ENCODE measurements at regions not wholly inside any gene's neighbourhood (a gene's known extent, or its start where the extent isn't known, plus 50 kb on each side); places are given as distances from the start of the nearest gene placed in this dataset.

GRCh38 chr20:60750909-60751308 lies 501.2 kb upstream of the CDH4 start:
- TF ChIP-seq CTCF (IDR thresholded peaks at IDR 0.05; ENCODE audit: control insufficient read depth, extremely low read depth, insufficient read depth): no peak
- DNase-seq (ENCODE audit: low read depth): no peak
- no peak overlapping the region for H3K4me3 ChIP-seq (ENCODE audit: low read depth, low read length)

- no peak overlapping the region for H3K4me3 ChIP-seq (ENCODE audit: low read depth, low read length)
- DNase-seq (ENCODE audit: low read depth): no peak
- no peak for TF ChIP-seq CTCF (IDR thresholded peaks at IDR 0.05; ENCODE audit: control insufficient read depth, extremely low read depth, insufficient read depth)
These were observed 500.2 kb upstream of the CDH4 start for GRCh38 chr20:60751826-60752225.

GRCh38 chr20:60752741-60753420 lies 499.2 kb upstream of the CDH4 start:
- TF ChIP-seq CTCF (IDR thresholded peaks at IDR 0.05; ENCODE audit: control insufficient read depth, extremely low read depth, insufficient read depth): no peak
- H3K4me3 ChIP-seq (ENCODE audit: low read depth, low read length): no peak overlapping the region
- no peak for DNase-seq (ENCODE audit: low read depth)

- no peak overlapping the region for H3K4me3 ChIP-seq (ENCODE audit: low read depth, low read length)
- no peak for TF ChIP-seq CTCF (IDR thresholded peaks at IDR 0.05; ENCODE audit: control insufficient read depth, extremely low read depth, insufficient read depth)
- no peak for DNase-seq (ENCODE audit: low read depth)
These were observed 497.2 kb upstream of the CDH4 start for GRCh38 chr20:60754856-60755255.

- no peak for DNase-seq (ENCODE audit: low read depth)
- H3K4me3 ChIP-seq (ENCODE audit: low read depth, low read length): no peak overlapping the region
- no peak for TF ChIP-seq CTCF (IDR thresholded peaks at IDR 0.05; ENCODE audit: control insufficient read depth, extremely low read depth, insufficient read depth)
These were observed 492.4 kb upstream of the CDH4 start for GRCh38 chr20:60759651-60760050.

- DNase-seq (ENCODE audit: low read depth): no peak
- no peak overlapping the region for H3K4me3 ChIP-seq (ENCODE audit: low read depth, low read length)
- TF ChIP-seq CTCF (IDR thresholded peaks at IDR 0.05; ENCODE audit: control insufficient read depth, extremely low read depth, insufficient read depth): no peak
These were observed 491.6 kb upstream of the CDH4 start for GRCh38 chr20:60760256-60761000.
